DMS153 (cell line): ENCODE measurements at regions not wholly inside any gene's neighbourhood (a gene's known extent, or its start where the extent isn't known, plus 50 kb on each side); places are given as distances from the start of the nearest gene placed in this dataset.

Experiments used
- DNase-seq: peaks from one replicate; lab custom pipeline; 2025; lab: John Stamatoyannopoulos, UW

DNA sequence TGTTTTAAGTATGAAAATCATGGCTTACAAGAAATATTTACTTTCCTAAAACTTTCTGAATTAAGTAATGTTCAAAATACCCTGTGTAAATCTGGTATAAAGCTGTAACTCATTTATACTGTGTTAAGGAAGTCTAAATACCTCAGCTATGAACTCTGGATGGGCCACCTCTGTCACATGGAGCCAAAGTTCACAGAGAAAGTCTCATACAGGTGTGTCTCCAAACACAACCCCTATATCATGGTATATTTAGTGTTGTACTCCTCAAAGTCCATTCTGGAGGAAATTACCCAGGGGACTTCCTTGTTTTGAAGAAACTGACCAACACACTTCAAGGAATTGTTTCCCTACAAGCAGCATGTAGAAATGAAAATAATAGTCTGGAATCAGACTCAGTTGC, 909.2 kb upstream of the TENM4 start:
- no peak for DNase-seq

DNA sequence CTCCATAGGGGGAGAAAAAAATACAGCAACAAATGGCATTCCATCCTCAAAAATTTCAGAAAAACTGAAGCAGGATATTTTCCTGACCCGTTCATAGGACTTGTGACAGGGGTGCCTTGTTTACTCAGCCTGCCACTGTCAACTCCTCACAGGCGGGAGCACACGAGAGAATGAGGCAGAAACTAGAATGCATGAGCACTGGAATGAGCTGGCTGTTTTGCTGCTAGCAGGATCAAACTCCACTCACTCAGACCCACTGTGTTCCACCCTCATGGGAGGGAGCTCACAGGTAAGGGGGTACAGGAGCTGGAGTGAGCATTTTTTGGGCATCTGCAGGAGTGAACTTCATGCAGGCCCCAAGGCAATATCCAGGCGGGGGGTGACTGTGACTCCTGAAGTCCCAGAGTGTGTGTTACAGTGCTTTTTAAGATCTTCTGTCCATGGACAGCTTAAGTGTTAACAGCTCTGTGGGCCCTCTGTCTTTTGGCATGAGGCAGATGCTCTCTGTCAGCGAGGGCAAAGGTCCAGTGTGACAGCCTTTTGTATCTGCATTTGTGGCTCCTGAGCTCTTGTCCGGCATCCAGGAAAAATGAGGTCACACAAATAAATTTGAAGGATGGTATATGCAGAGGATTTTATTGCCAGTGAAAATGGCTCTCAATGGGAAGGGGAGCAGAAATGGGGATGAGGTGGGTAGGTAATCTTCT, 905.7 kb upstream of the TENM4 start:
- no peak for DNase-seq

DNA sequence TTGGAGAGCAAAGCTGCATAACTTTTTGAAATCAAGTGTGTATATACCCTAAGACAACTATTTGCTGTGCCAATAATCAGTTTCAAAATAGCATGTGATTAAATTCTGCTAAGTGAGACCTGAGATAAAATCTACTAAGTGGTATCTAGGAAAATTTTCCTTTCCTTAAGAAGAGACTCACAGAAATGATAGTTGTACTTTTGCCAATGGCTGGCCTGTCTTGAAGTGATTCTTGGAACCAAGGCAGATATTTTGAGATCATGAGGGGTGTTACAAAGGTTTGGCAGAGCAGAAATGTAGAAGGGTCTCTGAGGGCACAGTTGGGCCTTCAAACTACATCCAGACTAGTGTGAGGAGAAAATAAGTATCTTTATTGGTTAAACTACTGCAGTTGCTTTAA, 902.6 kb upstream of the TENM4 start:
- DNase-seq = no peak

DNA sequence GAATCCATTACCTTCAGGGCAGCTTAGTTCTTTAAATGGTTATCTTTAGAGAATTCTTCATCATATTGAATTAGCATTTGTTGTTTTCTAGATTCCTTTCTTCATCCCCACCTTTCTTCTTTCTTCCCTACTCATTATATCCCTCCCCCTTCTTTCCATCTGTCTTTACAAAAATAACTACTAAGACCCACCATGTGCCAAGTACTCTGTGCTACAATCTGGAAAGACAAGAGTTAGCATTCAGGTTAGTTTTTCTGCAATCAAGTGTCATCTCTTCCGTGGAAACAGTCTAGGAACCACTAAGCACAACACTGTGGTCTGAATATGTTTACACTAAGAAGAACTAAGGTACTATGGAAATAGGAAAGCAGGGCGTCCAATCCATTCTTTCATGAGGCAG, 897.4 kb upstream of the TENM4 start:
- DNase-seq = no peak

DNA sequence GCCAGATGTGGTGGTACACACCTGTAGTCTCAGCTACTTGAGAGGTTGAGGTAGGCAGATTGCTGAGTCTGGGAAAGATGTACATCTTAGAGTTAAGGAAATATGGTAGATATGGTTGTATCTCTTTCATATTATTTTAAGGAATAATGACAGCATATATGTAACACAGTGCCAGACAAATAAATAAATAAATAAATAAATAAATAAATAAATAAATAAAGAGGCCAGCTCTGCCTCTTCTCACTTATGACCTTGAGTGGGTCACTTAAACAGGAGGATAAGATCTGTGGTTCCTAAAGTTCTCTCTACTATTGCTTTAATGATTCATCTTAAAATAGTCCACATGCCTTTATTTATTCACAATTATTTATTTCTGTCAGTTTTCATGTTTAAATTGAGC, 890.9 kb upstream of the TENM4 start:
- DNase-seq = no peak

DNA sequence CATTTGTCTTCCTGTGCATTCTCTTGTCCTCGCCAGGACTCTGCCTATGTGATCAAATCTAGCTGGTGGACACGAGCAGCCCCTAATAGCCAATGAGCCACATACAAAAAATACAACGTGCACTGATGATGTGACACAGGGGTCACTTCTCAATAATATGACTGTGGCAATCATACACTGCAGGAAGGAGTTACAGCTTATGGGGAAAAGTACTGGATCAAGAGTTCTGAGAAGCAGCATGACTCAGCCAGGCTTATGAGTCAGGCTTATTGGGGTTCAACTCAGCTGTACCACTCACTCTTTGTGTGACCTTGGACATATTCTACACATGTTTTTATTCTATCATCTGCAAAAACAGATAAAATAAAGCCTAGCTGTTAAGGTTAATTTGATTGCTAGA, 889.4 kb upstream of the TENM4 start:
- no peak for DNase-seq

DNA sequence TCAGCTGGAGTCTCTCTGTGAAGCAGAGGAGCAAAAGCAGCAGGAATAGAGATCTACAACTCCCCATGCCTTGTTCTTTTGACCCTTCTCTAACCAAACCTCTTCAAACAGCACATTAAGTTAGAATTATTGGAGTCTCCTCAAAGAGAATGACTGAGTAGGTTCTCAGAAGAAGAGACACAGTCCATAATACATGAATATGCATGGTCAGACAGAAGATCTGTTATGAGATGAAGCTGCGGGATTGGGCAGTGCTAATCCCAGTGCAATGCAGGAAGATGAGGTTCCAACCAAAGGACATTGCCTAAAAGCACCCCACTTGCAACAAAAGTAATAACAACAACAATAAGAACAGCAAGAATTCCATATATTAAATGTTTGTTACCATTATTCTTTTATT, 887.9 kb upstream of the TENM4 start:
- DNase-seq = no peak

DNA sequence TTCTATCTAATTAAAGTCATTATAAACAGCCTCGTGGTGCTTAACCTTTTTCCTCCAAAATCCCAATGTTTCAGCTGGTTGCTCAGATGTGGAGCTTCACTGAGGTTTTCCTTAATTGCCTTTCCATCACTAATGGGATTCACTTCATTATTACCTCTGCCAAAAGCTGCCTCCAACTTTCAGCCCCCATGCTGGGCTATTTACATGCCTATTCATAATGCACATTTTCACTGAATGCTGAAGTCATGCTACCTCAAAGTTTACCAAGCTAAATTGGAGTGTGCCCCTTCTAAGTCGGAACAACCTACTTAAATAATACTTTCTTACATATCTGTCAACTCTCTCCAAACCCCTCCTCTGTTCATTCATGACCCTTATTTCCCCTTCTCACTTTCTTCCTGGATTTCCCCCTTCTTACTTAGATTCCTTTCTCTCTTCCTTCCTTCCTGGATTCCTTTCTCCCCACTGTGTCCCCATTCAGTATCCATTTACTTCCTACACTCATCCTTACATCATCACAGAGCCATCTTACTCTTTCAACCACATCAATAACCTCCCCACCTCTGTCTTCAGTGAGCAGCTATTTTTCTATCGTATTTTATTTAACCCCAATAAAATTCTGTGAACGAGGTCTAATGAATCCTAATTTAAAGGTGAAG, 887.3 kb upstream of the TENM4 start:
- no peak for DNase-seq

DNA sequence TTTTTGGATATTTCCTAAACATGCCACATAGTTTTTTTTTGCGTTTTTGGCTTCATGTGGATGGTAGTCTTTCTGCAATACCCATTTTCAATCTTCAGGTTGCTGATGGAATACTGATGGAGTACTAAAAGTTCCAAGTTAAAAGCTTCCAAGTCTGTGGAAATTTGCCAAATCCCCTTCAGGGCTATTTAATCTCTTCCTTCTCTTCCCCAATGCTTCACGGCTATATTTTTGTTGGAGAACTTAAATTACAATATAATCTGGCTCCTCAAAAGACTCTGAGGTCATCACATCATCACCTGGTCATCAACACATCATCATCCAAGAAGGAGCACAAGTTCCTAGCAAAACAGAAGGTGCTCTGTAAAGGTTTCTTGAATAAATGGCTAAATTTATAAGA, 881.0 kb upstream of the TENM4 start:
- no peak for DNase-seq

DNA sequence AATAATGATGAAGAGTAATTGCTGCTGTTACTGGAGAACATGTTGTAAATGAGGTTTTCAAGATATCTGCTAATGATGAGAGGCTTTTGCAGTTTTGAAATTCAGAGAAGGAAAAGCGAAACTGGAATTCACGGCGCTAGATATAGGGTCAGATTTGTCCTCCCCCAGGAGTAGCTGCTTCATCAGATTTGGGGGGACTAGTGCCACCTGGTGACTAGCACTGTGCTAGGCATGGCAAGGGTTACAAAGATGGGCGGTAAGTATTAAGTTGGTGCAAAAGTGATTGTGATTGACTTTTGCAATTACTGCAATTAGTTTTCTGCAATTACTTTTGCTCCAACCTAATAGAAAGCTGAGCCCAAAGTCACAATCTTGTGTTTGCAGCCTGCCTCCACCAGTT, 879.9 kb upstream of the TENM4 start:
- no peak for DNase-seq

DNA sequence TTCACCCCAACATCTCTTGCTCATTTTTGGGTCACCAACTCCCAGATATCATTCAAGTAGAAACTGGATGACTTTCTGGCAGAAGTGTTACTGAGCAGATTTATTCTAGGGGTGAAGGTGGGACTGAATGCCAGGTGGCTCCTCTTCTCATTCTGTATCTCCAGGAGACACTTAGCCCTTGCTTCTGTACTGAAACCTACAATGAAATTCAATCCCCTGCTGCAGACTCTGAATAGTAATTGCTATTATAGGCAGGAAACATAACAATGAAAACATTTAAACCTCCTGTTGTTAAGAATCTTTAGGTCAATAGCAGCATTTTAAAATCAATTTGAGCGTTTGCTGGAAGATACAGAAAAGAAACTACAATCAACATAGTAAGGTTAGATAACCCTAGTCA, 879.4 kb upstream of the TENM4 start:
- DNase-seq = no peak

DNA sequence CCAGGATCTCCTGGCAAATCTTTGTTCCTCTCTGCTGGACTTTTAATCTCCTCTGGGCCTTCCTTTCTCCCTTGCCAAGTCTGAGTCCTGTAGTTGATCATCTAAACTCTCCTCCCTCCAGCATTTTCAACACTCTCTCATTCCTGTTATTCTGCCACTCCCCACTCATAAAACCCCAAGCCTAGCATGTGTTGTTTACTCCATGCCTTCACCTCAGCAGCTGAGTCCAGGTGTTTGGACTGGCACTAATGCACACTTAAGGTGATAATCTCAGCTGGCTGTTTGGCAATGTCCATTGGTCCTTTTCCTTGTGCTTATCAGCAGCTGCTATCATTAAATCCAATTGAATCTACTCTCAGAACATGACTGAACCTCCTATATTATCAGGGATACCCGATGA, 876.8 kb upstream of the TENM4 start:
- DNase-seq = no peak

DNA sequence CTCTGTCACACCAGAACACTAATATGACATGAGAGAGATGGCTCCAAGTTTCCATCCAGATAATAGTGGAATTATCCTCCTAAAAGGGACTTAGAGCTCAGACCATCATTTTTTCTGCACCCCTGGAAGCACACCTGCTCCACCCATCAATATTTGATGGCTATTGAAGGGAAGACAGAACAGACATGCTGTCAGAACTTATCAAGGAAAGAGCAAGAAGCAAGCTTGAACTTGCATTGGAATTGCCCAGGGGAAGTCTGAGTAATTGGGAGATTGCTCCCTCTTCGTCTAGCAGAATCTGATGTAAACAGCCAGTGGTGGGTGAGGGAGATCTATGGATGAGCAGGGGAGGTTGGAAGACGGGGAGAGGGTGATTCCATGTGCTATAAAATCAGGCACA, 874.4 kb upstream of the TENM4 start:
- DNase-seq = no peak

DNA sequence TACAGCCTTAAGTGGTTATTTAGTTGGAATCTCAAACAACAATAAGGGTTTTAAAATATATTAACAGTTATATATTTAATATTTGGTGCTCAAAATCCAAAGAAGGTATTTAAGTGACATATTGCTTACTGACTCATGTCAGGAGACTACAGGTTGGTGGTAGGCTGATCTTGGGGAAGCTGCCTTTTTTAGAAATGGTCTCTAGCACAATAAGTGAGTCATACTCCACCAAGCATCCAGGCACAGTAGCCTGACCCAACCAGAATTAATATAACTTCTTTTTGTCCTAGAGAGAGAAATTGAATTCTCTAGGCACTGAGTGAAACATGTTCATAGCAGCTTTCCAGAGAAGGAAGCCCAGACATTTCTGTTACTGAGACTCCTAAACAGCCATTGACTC, 868.5 kb upstream of the TENM4 start:
- DNase-seq = no peak

DNA sequence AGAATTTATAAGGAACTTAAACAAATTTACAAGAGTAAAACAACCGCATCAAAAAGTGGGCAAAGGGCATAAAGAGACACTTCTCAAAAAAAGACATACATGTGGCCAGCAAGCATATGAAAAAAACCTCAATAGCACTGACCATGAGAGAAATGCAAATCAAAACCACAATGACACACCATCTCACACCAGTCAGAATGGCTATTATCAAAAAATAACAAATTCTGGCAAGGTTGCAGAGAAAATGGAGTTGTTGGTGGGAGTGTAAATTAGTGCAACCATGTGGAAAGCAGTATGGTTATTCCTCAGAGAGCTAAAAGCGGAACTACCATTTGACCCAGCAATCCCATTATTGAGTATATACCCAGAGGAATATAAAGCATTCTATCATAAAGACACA, 866.8 kb upstream of the TENM4 start:
- DNase-seq = no peak

DNA sequence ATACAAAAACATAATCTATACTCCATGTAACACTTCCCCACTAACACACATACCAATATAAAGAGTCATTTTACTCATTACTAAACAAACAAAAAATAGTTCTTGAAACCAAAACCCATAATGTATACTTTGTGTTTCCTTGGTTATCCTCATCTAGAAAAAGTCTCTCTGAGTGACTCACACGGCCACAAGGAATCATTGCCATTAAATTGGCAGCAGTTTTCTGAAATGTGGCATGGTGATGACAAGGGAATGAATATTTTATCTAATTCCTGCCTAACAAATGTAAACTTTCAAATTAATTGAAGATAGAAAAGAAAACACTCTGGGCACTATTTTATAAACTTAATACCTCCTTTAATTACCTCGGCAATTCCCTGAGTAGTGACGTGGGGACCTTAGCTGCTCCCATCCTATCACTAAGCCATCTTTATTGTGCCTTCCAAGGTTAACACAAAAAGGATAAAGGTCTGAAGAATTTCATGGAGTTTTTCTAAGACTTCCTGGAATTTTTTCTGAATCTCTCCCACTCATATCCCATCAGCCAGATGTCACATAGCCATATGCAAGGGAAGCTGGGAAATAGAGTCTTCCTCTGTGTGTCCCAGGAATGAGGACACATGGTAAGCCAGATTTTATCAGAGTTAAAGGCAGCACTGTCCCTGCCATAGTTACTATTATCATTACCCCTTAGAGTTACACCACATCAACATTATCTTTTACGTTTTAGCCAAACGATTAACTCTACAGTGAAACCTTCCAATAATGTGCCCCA, 857.2 kb upstream of the TENM4 start:
- DNase-seq = no peak

DNA sequence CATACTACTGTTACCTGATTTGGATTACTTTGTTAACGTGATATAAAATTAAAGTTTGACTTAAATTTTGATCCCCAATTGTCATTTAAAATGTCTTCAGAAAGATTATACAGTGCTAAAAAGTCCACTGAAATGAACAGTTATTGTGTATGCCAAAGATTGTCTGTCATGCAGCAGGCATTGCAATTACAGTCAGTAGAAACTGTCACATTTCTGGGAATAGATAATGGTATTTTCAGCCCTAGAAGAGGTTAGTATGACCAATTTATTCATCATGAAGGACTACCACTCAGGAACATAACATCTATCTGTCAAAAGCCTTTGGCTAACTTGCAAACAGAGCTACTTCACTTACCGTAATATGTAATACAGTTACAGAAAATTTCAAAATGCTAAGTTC, 852.5 kb upstream of the TENM4 start:
- no peak for DNase-seq

DNA sequence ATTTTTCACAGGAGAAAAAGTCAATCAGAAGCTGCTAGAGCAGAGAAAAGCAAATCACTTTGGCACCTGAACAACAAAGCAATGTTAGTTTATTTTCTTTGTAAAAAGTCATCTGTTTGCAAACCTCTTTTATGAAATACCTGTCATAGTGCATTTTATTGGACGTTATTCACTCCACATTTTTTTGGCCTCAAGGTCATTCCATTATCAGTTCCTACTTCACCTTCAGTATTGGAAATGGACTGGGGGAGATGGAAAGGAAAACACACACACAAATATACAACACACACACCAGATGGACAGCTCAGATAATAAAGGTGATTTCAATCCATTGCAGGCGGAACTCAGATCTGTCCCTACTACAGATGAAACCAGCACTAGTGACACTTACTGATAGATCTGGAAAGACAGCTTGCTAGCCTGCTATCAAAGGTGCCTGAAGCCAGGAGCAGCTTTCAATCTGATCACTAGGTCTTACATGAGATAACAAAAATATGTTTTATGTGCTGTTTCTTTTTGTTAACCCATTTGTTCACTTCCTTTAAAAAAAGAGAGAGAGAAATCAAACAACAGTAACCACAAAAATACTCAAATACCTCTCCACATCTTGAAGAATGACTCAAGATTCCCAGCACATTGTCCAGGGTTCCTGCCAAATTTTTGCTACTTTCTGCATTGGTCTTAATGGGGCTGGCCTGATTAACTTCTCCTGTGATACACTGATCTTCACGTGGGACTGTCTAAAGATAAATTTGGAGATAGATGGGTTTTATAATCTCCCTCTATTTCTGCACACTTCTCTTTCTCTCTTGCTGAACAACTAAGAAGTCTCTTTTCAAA, 844.3 kb upstream of the TENM4 start:
- DNase-seq = no peak

DNA sequence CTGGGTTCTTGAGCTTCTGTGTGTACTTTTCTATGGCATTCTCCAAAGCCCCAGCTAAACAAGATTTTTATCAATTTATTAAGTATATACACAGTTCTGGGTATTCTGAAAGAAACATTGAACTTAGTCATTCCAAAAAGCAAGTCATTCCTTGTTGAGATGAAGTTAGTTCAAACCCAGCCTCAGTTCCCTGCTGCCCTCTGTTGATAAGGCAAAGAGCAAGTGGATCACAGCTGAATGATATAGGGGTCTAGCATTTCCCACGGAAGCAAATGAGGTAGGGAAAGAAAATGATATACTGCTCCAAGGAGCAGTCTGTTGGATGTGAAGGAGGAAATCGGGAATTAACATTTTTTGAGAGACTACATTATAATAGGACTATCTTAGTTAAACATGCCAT, 841.8 kb upstream of the TENM4 start:
- no peak for DNase-seq

DNA sequence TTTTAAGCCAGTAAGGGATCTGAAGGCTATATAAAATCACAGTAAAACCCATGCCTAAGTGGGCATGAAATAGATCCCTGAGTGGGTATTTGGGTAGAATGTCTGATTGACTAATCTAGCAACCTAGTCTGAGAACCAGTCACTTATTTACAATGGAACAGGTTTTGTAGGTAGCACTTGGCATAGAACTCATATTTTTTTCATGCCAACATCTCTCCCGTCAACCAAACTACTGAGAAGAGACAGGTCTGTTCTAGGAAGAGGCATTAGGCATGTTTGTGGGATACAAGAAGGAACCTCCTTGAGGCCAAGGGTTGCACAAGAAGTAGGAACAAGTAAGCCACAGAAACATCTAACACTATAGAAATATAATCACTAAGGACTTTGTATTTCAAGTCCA, 840.4 kb upstream of the TENM4 start:
- no peak for DNase-seq

DNA sequence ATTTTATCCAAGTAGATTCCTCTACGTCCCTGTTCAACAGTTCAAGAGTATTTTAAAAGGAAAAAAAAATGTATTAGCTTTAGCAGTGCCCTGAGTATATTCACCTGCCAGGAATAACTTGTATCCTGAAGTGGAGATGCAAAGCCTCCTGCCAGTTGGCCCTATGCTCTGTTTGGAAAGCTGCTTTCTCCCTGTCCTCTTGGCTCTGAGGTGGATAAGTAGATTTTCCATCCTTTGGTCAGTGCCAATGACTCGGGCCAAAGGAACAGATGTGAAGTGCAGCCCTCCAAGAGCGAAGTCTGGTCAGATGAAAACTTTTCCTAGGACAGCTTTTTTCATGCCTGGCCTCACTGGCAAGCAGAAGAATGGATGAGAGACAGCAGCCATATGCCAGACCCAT, 839.9 kb upstream of the TENM4 start:
- DNase-seq = no peak

DNA sequence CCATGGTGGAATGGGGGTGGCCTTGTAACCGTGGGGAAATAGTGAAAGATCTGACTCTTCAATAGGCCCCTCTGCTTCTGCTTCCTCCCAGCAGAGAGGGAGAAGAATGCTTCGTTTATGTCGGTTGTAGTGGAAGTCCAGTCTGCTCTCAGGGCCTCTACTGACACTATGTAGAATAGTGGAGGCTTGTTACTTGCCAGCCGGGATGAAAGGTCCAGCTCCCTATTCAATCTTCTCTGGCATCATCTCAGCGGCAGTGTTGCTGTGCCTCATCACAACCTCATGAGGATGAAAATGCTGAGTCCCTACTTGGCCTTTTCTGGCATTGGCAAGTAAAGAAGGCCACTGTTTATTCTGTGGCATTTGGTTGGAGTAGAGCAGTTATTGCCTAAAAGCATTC, 820.9 kb upstream of the TENM4 start:
- DNase-seq = no peak
